ENCODE measurements at regions not wholly inside any gene's neighbourhood (a gene's known extent, or its start where the extent isn't known, plus 50 kb on each side); places are given as distances from the start of the nearest gene placed in this dataset.

- TF ChIP-seq, protein P1, sequence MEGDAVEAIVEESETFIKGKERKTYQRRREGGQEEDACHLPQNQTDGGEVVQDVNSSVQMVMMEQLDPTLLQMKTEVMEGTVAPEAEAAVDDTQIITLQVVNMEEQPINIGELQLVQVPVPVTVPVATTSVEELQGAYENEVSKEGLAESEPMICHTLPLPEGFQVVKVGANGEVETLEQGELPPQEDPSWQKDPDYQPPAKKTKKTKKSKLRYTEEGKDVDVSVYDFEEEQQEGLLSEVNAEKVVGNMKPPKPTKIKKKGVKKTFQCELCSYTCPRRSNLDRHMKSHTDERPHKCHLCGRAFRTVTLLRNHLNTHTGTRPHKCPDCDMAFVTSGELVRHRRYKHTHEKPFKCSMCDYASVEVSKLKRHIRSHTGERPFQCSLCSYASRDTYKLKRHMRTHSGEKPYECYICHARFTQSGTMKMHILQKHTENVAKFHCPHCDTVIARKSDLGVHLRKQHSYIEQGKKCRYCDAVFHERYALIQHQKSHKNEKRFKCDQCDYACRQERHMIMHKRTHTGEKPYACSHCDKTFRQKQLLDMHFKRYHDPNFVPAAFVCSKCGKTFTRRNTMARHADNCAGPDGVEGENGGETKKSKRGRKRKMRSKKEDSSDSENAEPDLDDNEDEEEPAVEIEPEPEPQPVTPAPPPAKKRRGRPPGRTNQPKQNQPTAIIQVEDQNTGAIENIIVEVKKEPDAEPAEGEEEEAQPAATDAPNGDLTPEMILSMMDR (IDR thresholded peaks at IDR 0.05): no peak
- TF ChIP-seq, protein P2, sequence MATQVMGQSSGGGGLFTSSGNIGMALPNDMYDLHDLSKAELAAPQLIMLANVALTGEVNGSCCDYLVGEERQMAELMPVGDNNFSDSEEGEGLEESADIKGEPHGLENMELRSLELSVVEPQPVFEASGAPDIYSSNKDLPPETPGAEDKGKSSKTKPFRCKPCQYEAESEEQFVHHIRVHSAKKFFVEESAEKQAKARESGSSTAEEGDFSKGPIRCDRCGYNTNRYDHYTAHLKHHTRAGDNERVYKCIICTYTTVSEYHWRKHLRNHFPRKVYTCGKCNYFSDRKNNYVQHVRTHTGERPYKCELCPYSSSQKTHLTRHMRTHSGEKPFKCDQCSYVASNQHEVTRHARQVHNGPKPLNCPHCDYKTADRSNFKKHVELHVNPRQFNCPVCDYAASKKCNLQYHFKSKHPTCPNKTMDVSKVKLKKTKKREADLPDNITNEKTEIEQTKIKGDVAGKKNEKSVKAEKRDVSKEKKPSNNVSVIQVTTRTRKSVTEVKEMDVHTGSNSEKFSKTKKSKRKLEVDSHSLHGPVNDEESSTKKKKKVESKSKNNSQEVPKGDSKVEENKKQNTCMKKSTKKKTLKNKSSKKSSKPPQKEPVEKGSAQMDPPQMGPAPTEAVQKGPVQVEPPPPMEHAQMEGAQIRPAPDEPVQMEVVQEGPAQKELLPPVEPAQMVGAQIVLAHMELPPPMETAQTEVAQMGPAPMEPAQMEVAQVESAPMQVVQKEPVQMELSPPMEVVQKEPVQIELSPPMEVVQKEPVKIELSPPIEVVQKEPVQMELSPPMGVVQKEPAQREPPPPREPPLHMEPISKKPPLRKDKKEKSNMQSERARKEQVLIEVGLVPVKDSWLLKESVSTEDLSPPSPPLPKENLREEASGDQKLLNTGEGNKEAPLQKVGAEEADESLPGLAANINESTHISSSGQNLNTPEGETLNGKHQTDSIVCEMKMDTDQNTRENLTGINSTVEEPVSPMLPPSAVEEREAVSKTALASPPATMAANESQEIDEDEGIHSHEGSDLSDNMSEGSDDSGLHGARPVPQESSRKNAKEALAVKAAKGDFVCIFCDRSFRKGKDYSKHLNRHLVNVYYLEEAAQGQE (IDR thresholded peaks at IDR 0.05; ENCODE audit: insufficient read depth in 1 of 2, low read depth in 2 of 2, low read length in 1 of 2): no peak
- no peak for TF ChIP-seq POLR2AphosphoS5 (IDR thresholded peaks at IDR 0.05; ENCODE audit: low read depth, low read length)
Observed at GRCh38 chr5:1593903-1594356, 70.2 kb upstream of the LPCAT1 start.

All from Panc1 (cell line).